ENCODE measurements at regions not wholly inside any gene's neighbourhood (a gene's known extent, or its start where the extent isn't known, plus 50 kb on each side); places are given as distances from the start of the nearest gene placed in this dataset.

DNA sequence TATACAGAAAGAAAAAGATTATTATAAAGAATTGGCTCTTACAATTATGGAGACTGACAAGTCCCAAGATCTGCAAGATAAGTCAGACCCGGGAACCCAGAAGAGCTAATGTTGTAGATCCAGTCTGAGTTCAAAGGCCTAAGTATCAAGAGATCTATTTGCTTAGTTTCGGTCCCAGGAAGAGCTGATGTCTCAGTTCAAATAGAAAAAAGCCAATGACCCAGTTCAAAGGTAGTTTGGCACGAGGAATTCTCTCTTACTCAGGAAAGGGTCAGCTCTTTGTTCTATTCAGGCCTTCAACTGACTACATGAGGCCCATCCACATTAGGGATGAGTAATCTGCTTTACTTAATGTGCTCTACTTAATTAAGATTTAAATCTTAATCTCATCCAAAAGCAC, 128.3 kb upstream of the PLCXD3 start:
- Histone ChIP-seq H3K9me1 (ENCODE audit: control insufficient read depth, extremely low read depth, insufficient read depth, low read length) (no peaks in the 10 kb centered on the region), H3K9ac (ENCODE audit: control insufficient read depth, extremely low read depth, insufficient read depth, low read length) (no peak overlapping the region), H3K27ac (ENCODE audit: control insufficient read depth, insufficient read depth, low read length) (no peak overlapping the region), H3K27me3 (ENCODE audit: control insufficient read depth, extremely low read depth, insufficient read depth, low read length) (no peaks in the 10 kb centered on the region), H3K9me3 (ENCODE audit: control insufficient read depth, low read depth, low read length) (no peaks in the 10 kb centered on the region), H3K36me3 (ENCODE audit: control insufficient read depth in 2 of 2, extremely low read depth in 1 of 2, insufficient read depth in 2 of 2, low read length in 2 of 2) (no peaks in the 10 kb centered on the region), H3K4me3 (ENCODE audit: control insufficient read depth in 2 of 3, extremely low read depth in 1 of 3, insufficient read depth in 2 of 3, low read depth in 1 of 3, low read length in 3 of 3) (no peak overlapping the region), H3K4me1 (ENCODE audit: control insufficient read depth, extremely low read depth, insufficient read depth, low read length) (no peaks in the 10 kb centered on the region), H2AFZ (ENCODE audit: control insufficient read depth, low read length) (no peak overlapping the region), H3K4me2 (ENCODE audit: control insufficient read depth, extremely low read depth, insufficient read depth, low read depth, low read length) (no peak overlapping the region), H4K20me1 (ENCODE audit: control insufficient read depth, extremely low read depth, insufficient read depth, low read length) (no peaks in the 10 kb centered on the region), H3K79me2 (ENCODE audit: control insufficient read depth, insufficient read depth, low read length) (no peaks in the 10 kb centered on the region)
- FAIRE-seq: no peak
- dilution Hi-C loops (cut with MboI; ENCODE audit: extremely low pct_ligation_motif_present, low sequenced_read_pairs): no loop called here
- TF ChIP-seq, protein P1, sequence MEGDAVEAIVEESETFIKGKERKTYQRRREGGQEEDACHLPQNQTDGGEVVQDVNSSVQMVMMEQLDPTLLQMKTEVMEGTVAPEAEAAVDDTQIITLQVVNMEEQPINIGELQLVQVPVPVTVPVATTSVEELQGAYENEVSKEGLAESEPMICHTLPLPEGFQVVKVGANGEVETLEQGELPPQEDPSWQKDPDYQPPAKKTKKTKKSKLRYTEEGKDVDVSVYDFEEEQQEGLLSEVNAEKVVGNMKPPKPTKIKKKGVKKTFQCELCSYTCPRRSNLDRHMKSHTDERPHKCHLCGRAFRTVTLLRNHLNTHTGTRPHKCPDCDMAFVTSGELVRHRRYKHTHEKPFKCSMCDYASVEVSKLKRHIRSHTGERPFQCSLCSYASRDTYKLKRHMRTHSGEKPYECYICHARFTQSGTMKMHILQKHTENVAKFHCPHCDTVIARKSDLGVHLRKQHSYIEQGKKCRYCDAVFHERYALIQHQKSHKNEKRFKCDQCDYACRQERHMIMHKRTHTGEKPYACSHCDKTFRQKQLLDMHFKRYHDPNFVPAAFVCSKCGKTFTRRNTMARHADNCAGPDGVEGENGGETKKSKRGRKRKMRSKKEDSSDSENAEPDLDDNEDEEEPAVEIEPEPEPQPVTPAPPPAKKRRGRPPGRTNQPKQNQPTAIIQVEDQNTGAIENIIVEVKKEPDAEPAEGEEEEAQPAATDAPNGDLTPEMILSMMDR (optimal IDR thresholded peaks at IDR 0.05 in 1 of 3, IDR thresholded peaks at IDR 0.05 in 1 of 3, conservative IDR thresholded peaks at IDR 0.05 in 1 of 3; ENCODE audit: extremely low read depth in 1 of 3, insufficient read depth in 2 of 3, low read length in 3 of 3): no peak
- no peak for TF ChIP-seq EZH2 (IDR thresholded peaks at IDR 0.05; ENCODE audit: low read length)
- no peak for DNase-seq (ENCODE audit: low read depth, low spot score)

DNA sequence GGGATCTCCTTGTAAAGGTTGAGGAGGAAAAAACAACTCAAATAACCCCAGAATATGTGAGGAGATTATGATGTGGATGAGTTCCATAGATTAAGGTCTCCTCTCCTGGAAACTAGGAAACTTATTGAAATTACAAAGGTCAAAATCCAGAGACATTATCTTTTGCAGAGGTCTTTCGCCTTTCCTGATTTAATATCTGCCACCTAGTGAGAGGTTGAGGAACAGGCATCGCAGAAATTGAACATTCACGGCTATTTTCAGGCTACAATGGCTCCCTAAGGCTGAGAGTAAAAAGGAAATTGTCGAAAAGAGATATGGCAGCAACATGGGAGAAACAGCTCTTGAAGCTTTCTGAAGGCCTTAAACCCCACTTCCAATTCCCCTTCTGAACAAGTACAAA, 127.5 kb upstream of the PLCXD3 start:
- H4K20me1 ChIP-seq (ENCODE audit: control insufficient read depth, extremely low read depth, insufficient read depth, low read length): no peaks in the 10 kb centered on the region
- dilution Hi-C loops (cut with MboI; ENCODE audit: extremely low pct_ligation_motif_present, low sequenced_read_pairs): no loop called here
- no peak for FAIRE-seq

More for the DNA sequence above, 127.5 kb upstream of the PLCXD3 start:
- Histone ChIP-seq H3K9me3 (ENCODE audit: control insufficient read depth, low read depth, low read length) (no peaks in the 10 kb centered on the region), H3K4me3 (ENCODE audit: control insufficient read depth in 2 of 3, extremely low read depth in 1 of 3, insufficient read depth in 2 of 3, low read depth in 1 of 3, low read length in 3 of 3) (no peak overlapping the region), H3K36me3 (ENCODE audit: control insufficient read depth in 2 of 2, extremely low read depth in 1 of 2, insufficient read depth in 2 of 2, low read length in 2 of 2) (no peaks in the 10 kb centered on the region), H3K79me2 (ENCODE audit: control insufficient read depth, insufficient read depth, low read length) (no peaks in the 10 kb centered on the region), H3K27ac (ENCODE audit: control insufficient read depth, insufficient read depth, low read length) (no peak overlapping the region), H3K4me1 (ENCODE audit: control insufficient read depth, extremely low read depth, insufficient read depth, low read length) (no peaks in the 10 kb centered on the region), H3K9me1 (ENCODE audit: control insufficient read depth, extremely low read depth, insufficient read depth, low read length) (no peaks in the 10 kb centered on the region), H3K4me2 (ENCODE audit: control insufficient read depth, extremely low read depth, insufficient read depth, low read depth, low read length) (no peak overlapping the region), H2AFZ (ENCODE audit: control insufficient read depth, low read length) (no peak overlapping the region), H3K9ac (ENCODE audit: control insufficient read depth, extremely low read depth, insufficient read depth, low read length) (no peak overlapping the region), H3K27me3 (ENCODE audit: control insufficient read depth, extremely low read depth, insufficient read depth, low read length) (no peaks in the 10 kb centered on the region)
- DNase-seq (ENCODE audit: low read depth, low spot score): no peak
- TF ChIP-seq, protein P1 (optimal IDR thresholded peaks at IDR 0.05 in 1 of 3, IDR thresholded peaks at IDR 0.05 in 1 of 3, conservative IDR thresholded peaks at IDR 0.05 in 1 of 3; ENCODE audit: extremely low read depth in 1 of 3, insufficient read depth in 2 of 3, low read length in 3 of 3): no peak
- TF ChIP-seq EZH2 (IDR thresholded peaks at IDR 0.05; ENCODE audit: low read length): no peak
